ENCODE measurements at regions not wholly inside any gene's neighbourhood (a gene's known extent, or its start where the extent isn't known, plus 50 kb on each side); places are given as distances from the start of the nearest gene placed in this dataset.

GRCh38 chr11:96893988-96894387 lies 504.2 kb downstream of the JRKL start:
- ATAC-seq (no peak), DNase-seq (no peak)
- Mint-ChIP-seq H3K4me3 (no peak overlapping the region), H3K9me3 (no peaks in the 10 kb centered on the region), H3K27me3 (no peaks in the 10 kb centered on the region), H3K27ac (no peak overlapping the region), H3K4me1 (ENCODE audit: low read depth) (no peaks in the 10 kb centered on the region), H3K36me3 (ENCODE audit: low read depth) (no peaks in the 10 kb centered on the region)
- POLR2A ChIA-PET = no interaction called here
- CTCF ChIA-PET = no interaction called here
- no peak for TF ChIP-seq CTCF (IDR thresholded peaks at IDR 0.05)
- intact Hi-C loops (cut with micrococcal nuclease) = no loop called here

DNA sequence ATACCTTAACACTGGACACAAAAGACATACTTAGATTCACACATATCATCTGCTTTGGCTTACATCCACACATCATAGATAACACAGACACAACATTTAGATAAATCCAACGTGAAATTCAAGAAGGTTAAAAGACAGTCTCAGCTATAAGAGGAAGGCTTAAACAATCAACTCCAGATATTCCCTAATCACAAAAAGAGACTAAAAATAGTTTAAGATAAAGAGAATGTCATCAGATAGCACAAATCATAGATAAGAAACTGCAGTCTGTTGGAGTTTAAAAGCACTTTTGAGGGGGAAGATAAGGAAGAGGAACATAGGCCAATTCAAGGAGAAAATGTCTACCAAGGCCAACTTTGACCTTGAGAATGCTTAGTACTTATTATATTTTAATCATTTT lies 504.8 kb downstream of the JRKL start:
- H3K27ac Mint-ChIP-seq = no peak overlapping the region
- H3K4me3 Mint-ChIP-seq = no peak overlapping the region
- intact Hi-C loops (cut with micrococcal nuclease) = no loop called here
- DNase-seq (no peak), ATAC-seq (no peak)
- no peak for TF ChIP-seq CTCF (IDR thresholded peaks at IDR 0.05)
- H3K9me3 Mint-ChIP-seq = no peaks in the 10 kb centered on the region
- ChIA-PET POLR2A (no interaction called here), CTCF (no interaction called here)
- no peaks in the 10 kb centered on the region for H3K27me3 Mint-ChIP-seq
- no peaks in the 10 kb centered on the region for H3K36me3 Mint-ChIP-seq (ENCODE audit: low read depth)
- no peaks in the 10 kb centered on the region for H3K4me1 Mint-ChIP-seq (ENCODE audit: low read depth)

GRCh38 chr11:96899971-96900370 lies 510.2 kb downstream of the JRKL start:
- Mint-ChIP-seq H3K36me3 (ENCODE audit: low read depth) (no peaks in the 10 kb centered on the region), H3K27me3 (no peaks in the 10 kb centered on the region), H3K4me1 (ENCODE audit: low read depth) (no peaks in the 10 kb centered on the region), H3K4me3 (no peak overlapping the region), H3K9me3 (peaks cover 2% of the 10 kb centered on the region), H3K27ac (no peak overlapping the region)
- TF ChIP-seq CTCF (IDR thresholded peaks at IDR 0.05) = no peak
- no peak for DNase-seq
- no peak for ATAC-seq
- CTCF ChIA-PET = no interaction called here
- POLR2A ChIA-PET = no interaction called here
- intact Hi-C loops (cut with micrococcal nuclease) = no loop called here

DNA sequence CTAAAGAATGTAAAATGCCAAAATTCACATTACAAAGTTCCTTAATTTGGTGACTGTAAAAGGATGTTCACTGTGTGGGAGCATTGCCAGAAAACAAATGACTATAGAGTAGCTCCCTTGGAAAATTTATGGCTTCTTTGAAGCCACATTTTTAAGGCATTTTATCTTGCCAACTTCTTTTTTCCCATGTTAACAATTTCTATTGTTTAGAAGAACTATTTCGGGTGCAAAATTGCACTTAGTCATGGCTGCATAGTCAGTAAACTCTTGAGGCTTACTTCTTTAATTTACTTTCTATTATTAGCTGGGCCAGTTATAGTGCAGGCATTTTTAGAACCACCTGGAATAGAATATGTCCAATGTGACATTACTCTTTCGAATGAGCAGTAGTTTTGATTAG lies 515.3 kb downstream of the JRKL start:
- no peak for TF ChIP-seq CTCF (IDR thresholded peaks at IDR 0.05)
- DNase-seq (no peak), ATAC-seq (no peak)
- H3K27me3 Mint-ChIP-seq = no peaks in the 10 kb centered on the region
- no peak overlapping the region for H3K4me3 Mint-ChIP-seq
- H3K9me3 Mint-ChIP-seq = peaks cover 5% of the 10 kb centered on the region
- H3K27ac Mint-ChIP-seq = no peak overlapping the region
- H3K4me1 Mint-ChIP-seq (ENCODE audit: low read depth) = no peaks in the 10 kb centered on the region
- ChIA-PET CTCF (no interaction called here), POLR2A (no interaction called here)
- no peaks in the 10 kb centered on the region for H3K36me3 Mint-ChIP-seq (ENCODE audit: low read depth)
- intact Hi-C loops (cut with micrococcal nuclease) = no loop called here

DNA sequence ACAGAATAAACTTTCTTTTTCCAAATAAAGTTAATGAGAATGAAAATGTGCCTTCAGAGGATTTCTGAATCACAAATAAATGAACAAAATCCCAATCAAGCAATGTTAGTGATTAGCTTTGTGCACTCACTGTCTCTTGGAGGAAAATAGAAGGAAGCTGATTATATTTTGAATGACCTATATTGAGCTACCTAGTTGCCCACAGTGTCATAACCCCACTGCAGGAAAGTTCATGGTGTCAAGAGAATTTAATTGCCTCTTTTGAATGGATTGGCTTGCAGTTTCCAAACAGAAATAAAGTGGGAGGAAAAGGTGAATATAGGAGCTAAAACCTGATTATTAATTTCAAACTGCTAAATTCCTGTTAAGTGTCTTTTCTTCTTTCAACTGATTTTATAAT lies 515.9 kb downstream of the JRKL start:
- no peak for TF ChIP-seq CTCF (IDR thresholded peaks at IDR 0.05)
- ATAC-seq = no peak

More for the DNA sequence above, 515.9 kb downstream of the JRKL start:
- DNase-seq = no peak
- Mint-ChIP-seq H3K27me3 (no peaks in the 10 kb centered on the region), H3K36me3 (ENCODE audit: low read depth) (no peaks in the 10 kb centered on the region), H3K27ac (no peak overlapping the region), H3K9me3 (peaks cover 5% of the 10 kb centered on the region), H3K4me3 (no peak overlapping the region), H3K4me1 (ENCODE audit: low read depth) (no peaks in the 10 kb centered on the region)
- CTCF ChIA-PET = no interaction called here
- intact Hi-C loops (cut with micrococcal nuclease) = no loop called here
- POLR2A ChIA-PET = no interaction called here
